H1 (cell line): ENCODE measurements at regions not wholly inside any gene's neighbourhood (a gene's known extent, or its start where the extent isn't known, plus 50 kb on each side); places are given as distances from the start of the nearest gene placed in this dataset.

ENCODE experiments used
- CTCF ChIP-seq, 3 experiments: IDR thresholded peaks; 1 replicate in 2 of 3; 2 replicates in 1 of 3; pipeline versions ENCODE4 v1.5.1 to v1.6.1; 2011; ENCODE audit warnings: low read length in 3 of 3, mild to moderate bottlenecking in 3 of 3, inconsistent platforms in 2 of 3, low read depth in 1 of 3, moderate library complexity in 1 of 3; ENCODE audit not compliant: insufficient read depth in 1 of 3; ENCODE audit errors: control extremely low read depth in 1 of 3
- EP300 ChIP-seq, 2 experiments: IDR thresholded peaks; 1 replicate in 1 of 2; 2 replicates in 1 of 2; pipeline ENCODE4 v1.6.1; 2011 to 2012; ENCODE audit warnings: low read depth in 2 of 2, low read length in 2 of 2, mild to moderate bottlenecking in 2 of 2, borderline replicate concordance in 1 of 2, inconsistent platforms in 1 of 2, moderate library complexity in 1 of 2
- EZH2 ChIP-seq: fragments of 200-600 bp; sonication (generic); IDR thresholded peaks from 2 replicates; pipeline ENCODE4 v1.7.1; 2012; ENCODE audit warnings: low read depth, mild to moderate bottlenecking, moderate library complexity, low read length, inconsistent platforms; ENCODE audit not compliant: severe bottlenecking
- FOSL1 ChIP-seq: IDR thresholded peaks from 2 replicates; pipeline ENCODE4 v1.6.1; 2011; ENCODE audit warnings: mild to moderate bottlenecking, low read depth, low read length, moderate library complexity; ENCODE audit not compliant: insufficient read depth
- MAFK ChIP-seq: IDR thresholded peaks from 2 replicates; pipeline ENCODE4 v1.6.1; 2012; ENCODE audit warnings: low read depth, mild to moderate bottlenecking, improper control_type of control experiment, low read length
- PHF8 ChIP-seq: fragments of 200-600 bp; sonication (generic); conservative IDR thresholded peaks from 2 replicates; pipeline ENCODE4 v1.7.1; 2012; ENCODE audit warnings: low read depth, mild to moderate bottlenecking, inconsistent platforms, low read length, moderate library complexity
- POLR2A ChIP-seq, 2 experiments: IDR thresholded peaks; 1 replicate in 1 of 2; 2 replicates in 1 of 2; pipeline ENCODE4 v1.6.1; 2011; ENCODE audit warnings: low read depth in 2 of 2, low read length in 2 of 2, mild to moderate bottlenecking in 2 of 2; ENCODE audit errors: control extremely low read depth in 1 of 2
- RFX5 ChIP-seq: IDR thresholded peaks from 2 replicates; pipeline ENCODE4 v1.6.1; 2011; ENCODE audit warnings: low read depth, low read length, improper control_type of control experiment, borderline replicate concordance
- SRF ChIP-seq: IDR thresholded peaks from 2 replicates; pipeline ENCODE4 v1.6.1; 2011; ENCODE audit warnings: mild to moderate bottlenecking, low read depth, low read length, moderate library complexity
- SUZ12 ChIP-seq: fragments of 200-600 bp; sonication (generic); IDR thresholded peaks from 2 replicates; pipeline ENCODE4 v1.6.1; 2012; ENCODE audit warnings: mild to moderate bottlenecking, inconsistent platforms, low read length, moderate library complexity, mixed read lengths
- YY1 ChIP-seq: IDR thresholded peaks from 2 replicates; pipeline ENCODE4 v1.6.1; 2011; ENCODE audit warnings: low read depth, mild to moderate bottlenecking, low read length
- TF ChIP-seq, protein P1 (sequence below): IDR thresholded peaks from 2 replicates; pipeline ENCODE4 v1.6.1; 2012; ENCODE audit warnings: inconsistent platforms

GRCh38 chr1:25161981-25162380, 70.3 kb downstream of the SYF2 start:
- TF ChIP-seq EP300 (IDR thresholded peaks at IDR 0.05; ENCODE audit: borderline replicate concordance in 1 of 2, low read depth in 2 of 2, low read length in 2 of 2) (no peak), EZH2 (no peak), CTCF (IDR thresholded peaks at IDR 0.05; ENCODE audit: control extremely low read depth in 1 of 3, insufficient read depth in 1 of 3, low read depth in 1 of 3, low read length in 3 of 3) (no peak), YY1 (no peak), PHF8 (no peak), FOSL1 (no peak), SUZ12 (no peak), POLR2A (IDR thresholded peaks at IDR 0.05; ENCODE audit: control extremely low read depth in 1 of 2, low read depth in 2 of 2, low read length in 2 of 2) (no peak), RFX5 (no peak), MAFK (no peak), SRF (no peak)
- TF ChIP-seq, protein P1, sequence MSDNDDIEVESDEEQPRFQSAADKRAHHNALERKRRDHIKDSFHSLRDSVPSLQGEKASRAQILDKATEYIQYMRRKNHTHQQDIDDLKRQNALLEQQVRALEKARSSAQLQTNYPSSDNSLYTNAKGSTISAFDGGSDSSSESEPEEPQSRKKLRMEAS = no peak
